ENCODE measurements at regions not wholly inside any gene's neighbourhood (a gene's known extent, or its start where the extent isn't known, plus 50 kb on each side); places are given as distances from the start of the nearest gene placed in this dataset.
A peak's percentile ranks its signal among the peaks of the same experiment; 100 is the strongest.

- no peaks in the 10 kb centered on the region for H3K36me3 Mint-ChIP-seq
- peaks cover 3% of the 10 kb centered on the region in 2 donors for H3K9me3 Mint-ChIP-seq
- no peak overlapping the region for H3K4me3 Mint-ChIP-seq
- H3K4me1 Mint-ChIP-seq, result peaks cover 23 to 28% of the 10 kb centered on the region in 2 donors
- no peak overlapping the region for H3K27ac Mint-ChIP-seq
- no peaks in the 10 kb centered on the region for H3K36me3 ChIP-seq (ENCODE audit: control insufficient read depth, insufficient read depth, low read length)
- H3K27me3 ChIP-seq (ENCODE audit: control insufficient read depth, insufficient read depth, low read length), result no peaks in the 10 kb centered on the region
- TF ChIP-seq CTCF (IDR thresholded peaks at IDR 0.05), result no peak
- no peaks in the 10 kb centered on the region for H3K9me3 ChIP-seq (ENCODE audit: control insufficient read depth, insufficient read depth, low read length)
- ATAC-seq (no peak), DNase-seq (no peak)
- intact Hi-C loops (cut with micrococcal nuclease), result no loop called here
- peaks cover 0 to 2% of the 10 kb centered on the region in 2 donors for H3K27me3 Mint-ChIP-seq (ENCODE audit: low read depth in 2 of 2)
- WGBS (ENCODE audit: insufficient coverage), result 89% methylated on average over 1 of the region's 1 CpG
- H3K4me3 ChIP-seq (ENCODE audit: low read length), result no peak overlapping the region
- no peak overlapping the region for H3K27ac ChIP-seq (ENCODE audit: low read length)
- peaks cover 2% of the 10 kb centered on the region for H3K4me1 ChIP-seq (ENCODE audit: control insufficient read depth, insufficient read depth, low read length)
These were observed 215.9 kb downstream of the MDFIC start for GRCh38 chr7:115137816-115138215.

DNA sequence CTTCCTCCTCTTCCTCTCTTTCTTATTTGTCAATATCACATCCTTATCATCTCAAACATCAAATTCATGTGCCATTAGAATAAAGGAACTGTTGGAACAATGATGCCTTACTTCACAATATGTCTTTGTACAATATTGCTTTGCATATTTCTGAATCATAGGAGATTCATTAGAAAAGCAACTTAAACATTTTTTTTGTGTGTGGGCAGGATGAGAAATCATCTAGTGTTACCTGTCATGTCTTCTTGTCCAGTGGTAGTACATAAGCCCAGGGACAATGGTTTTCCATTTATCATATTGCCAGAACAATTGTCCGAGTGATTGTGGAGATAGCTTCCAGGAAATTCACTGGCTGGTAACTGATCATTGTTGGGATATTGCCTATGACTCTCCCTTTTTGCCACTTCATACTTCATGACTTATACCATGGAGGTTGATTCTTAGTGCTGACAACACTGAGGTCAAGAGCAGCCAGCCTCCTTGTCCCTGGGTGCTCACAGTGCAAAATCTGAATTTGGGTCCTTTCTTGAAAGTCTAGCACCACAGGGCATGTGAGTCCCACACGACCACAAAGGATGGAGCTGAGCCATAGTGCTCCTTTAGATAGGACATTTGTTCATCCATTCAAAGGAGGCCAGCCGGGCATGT, 215.0 kb downstream of the MDFIC start:
- no peak overlapping the region for H3K4me3 ChIP-seq (ENCODE audit: low read length)
- Mint-ChIP-seq H3K27me3 (ENCODE audit: low read depth in 2 of 2) (peaks cover 0 to 2% of the 10 kb centered on the region in 2 donors), H3K9me3 (peaks cover 3% of the 10 kb centered on the region in 2 donors), H3K36me3 (no peaks in the 10 kb centered on the region), H3K4me1 (peaks cover 23 to 28% of the 10 kb centered on the region in 2 donors), H3K4me3 (no peak overlapping the region), H3K27ac (no peak overlapping the region)
- 93% methylated on average over 3 of the region's 3 CpGs for WGBS (ENCODE audit: insufficient coverage)
- no peak overlapping the region for H3K27ac ChIP-seq (ENCODE audit: low read length)
- intact Hi-C loops (cut with micrococcal nuclease), result no loop called here
- no peaks in the 10 kb centered on the region for H3K27me3 ChIP-seq (ENCODE audit: control insufficient read depth, insufficient read depth, low read length)
- peaks cover 2% of the 10 kb centered on the region for H3K4me1 ChIP-seq (ENCODE audit: control insufficient read depth, insufficient read depth, low read length)
- TF ChIP-seq CTCF (IDR thresholded peaks at IDR 0.05), result no peak
- H3K36me3 ChIP-seq (ENCODE audit: control insufficient read depth, insufficient read depth, low read length), result no peaks in the 10 kb centered on the region
- ATAC-seq (no peak), DNase-seq (no peak)
- H3K9me3 ChIP-seq (ENCODE audit: control insufficient read depth, insufficient read depth, low read length), result no peaks in the 10 kb centered on the region

DNA sequence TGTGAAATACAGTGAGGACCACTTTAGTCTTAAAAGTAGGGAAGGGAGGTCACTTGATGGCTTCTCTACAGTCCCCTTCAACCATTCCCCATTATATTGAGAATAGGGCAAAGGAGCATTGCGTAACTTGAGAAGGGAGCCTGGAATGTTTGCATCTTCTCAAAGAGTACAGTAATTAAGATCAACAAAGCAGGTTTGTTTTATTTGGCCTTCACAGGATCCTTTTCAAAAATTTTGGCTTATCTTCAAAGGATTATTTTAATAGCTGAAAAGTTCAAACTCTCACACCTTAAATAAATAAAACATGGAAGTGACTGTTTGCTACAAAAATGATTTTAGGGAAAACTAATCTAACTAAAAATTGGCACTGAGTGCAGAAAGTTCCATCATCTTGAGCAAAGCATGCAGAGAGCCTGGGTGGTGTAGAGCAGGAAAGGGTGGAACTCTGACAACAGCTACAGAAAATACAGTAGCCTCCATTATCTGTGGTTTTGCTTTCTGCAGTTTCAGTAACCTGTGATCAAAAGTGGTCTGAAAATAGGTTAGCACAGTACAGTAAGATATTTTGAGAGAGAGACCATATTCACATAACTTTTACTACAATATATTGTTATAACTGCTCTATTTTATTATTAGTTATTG, 214.0 kb downstream of the MDFIC start:
- WGBS (ENCODE audit: insufficient coverage), result 100% methylated on average over 1 of the region's 1 CpG
- no peaks in the 10 kb centered on the region for H3K36me3 ChIP-seq (ENCODE audit: control insufficient read depth, insufficient read depth, low read length)
- Mint-ChIP-seq H3K4me1 (peaks cover 23 to 28% of the 10 kb centered on the region in 2 donors), H3K36me3 (no peaks in the 10 kb centered on the region), H3K9me3 (peaks cover 3% of the 10 kb centered on the region in 2 donors), H3K27ac (no peak overlapping the region), H3K4me3 (peak overlapping the region; percentile 17), H3K27me3 (ENCODE audit: low read depth in 2 of 2) (peaks cover 0 to 2% of the 10 kb centered on the region in 2 donors)
- H3K4me1 ChIP-seq (ENCODE audit: control insufficient read depth, insufficient read depth, low read length), result peaks cover 2% of the 10 kb centered on the region
- no peak overlapping the region for H3K4me3 ChIP-seq (ENCODE audit: low read length)
- no peak for TF ChIP-seq CTCF (IDR thresholded peaks at IDR 0.05)
- H3K27ac ChIP-seq (ENCODE audit: low read length), result no peak overlapping the region
- H3K9me3 ChIP-seq (ENCODE audit: control insufficient read depth, insufficient read depth, low read length), result no peaks in the 10 kb centered on the region
- H3K27me3 ChIP-seq (ENCODE audit: control insufficient read depth, insufficient read depth, low read length), result no peaks in the 10 kb centered on the region
- peak in 1 of 2 donors; percentile 29 for DNase-seq
- intact Hi-C loops (cut with micrococcal nuclease), result no loop called here
- ATAC-seq, result peak in 2 of 3 donors; percentile 57 to 85

All from natural killer cell (primary cell).